SJCRH30 (cell line): ENCODE measurements at regions not wholly inside any gene's neighbourhood (a gene's known extent, or its start where the extent isn't known, plus 50 kb on each side); places are given as distances from the start of the nearest gene placed in this dataset.
A peak's percentile ranks its signal among the peaks of the same experiment; 100 is the strongest.

Source experiments
- DNase-seq, 2 experiments: peaks; one replicate each; pipeline ENCODE4 v3.0.0-alpha.2; 2015 to 2020
- H3K27ac ChIP-seq: fragments of 250-450 bp; sonication (Bioruptor Pico); 2 replicates; pipeline ENCODE4 v1.5.1; 2020; ENCODE audit warnings: mild to moderate bottlenecking, moderate library complexity
- H3K27me3 ChIP-seq: fragments of 250-450 bp; sonication (Bioruptor Pico); 2 replicates; pipeline ENCODE4 v1.5.1; 2020; ENCODE audit warnings: mild to moderate bottlenecking, moderate library complexity
- H3K36me3 ChIP-seq: fragments of 250-450 bp; sonication (Bioruptor Pico); 2 replicates; pipeline ENCODE4 v1.5.1; 2020; ENCODE audit warnings: mild to moderate bottlenecking, moderate library complexity
- H3K4me1 ChIP-seq: fragments of 250-450 bp; sonication (Bioruptor Pico); 2 replicates; pipeline ENCODE4 v1.5.1; 2020; ENCODE audit warnings: mild to moderate bottlenecking, moderate library complexity
- H3K4me3 ChIP-seq: fragments of 250-450 bp; sonication (Bioruptor Pico); 2 replicates; pipeline ENCODE4 v1.5.1; 2020; ENCODE audit warnings: mild to moderate bottlenecking, moderate library complexity
- H3K9me3 ChIP-seq: fragments of 250-450 bp; sonication (Bioruptor Pico); replicated peaks from 2 replicates; pipeline ENCODE4 v1.5.1; 2020; ENCODE audit warnings: mild to moderate bottlenecking, moderate library complexity

GRCh38 chr16:64215730-64216129 is 906.1 kb downstream of the CDH11 start:
- DNase-seq, result no peak
- H3K27me3 ChIP-seq, result no peaks in the 10 kb centered on the region
- H3K36me3 ChIP-seq, result no peaks in the 10 kb centered on the region
- no peak overlapping the region for H3K4me3 ChIP-seq
- no peak overlapping the region for H3K27ac ChIP-seq
- H3K4me1 ChIP-seq, result no peaks in the 10 kb centered on the region
- H3K9me3 ChIP-seq, result no peaks in the 10 kb centered on the region

- Histone ChIP-seq H3K4me1 (peaks cover 17% of the 10 kb centered on the region), H3K27me3 (no peaks in the 10 kb centered on the region), H3K9me3 (no peaks in the 10 kb centered on the region), H3K4me3 (no peak overlapping the region), H3K36me3 (no peaks in the 10 kb centered on the region), H3K27ac (no peak overlapping the region)
- no peak for DNase-seq
Observed at GRCh38 chr16:64211331-64211730, 910.5 kb downstream of the CDH11 start.

- no peaks in the 10 kb centered on the region for H3K27me3 ChIP-seq
- peak; percentile 87 to 96 for DNase-seq
- no peaks in the 10 kb centered on the region; the same call in 1 of the 2 replicates for H3K9me3 ChIP-seq
- no peaks in the 10 kb centered on the region for H3K36me3 ChIP-seq
- H3K4me1 ChIP-seq, result peaks cover 18% of the 10 kb centered on the region
- no peak overlapping the region for H3K4me3 ChIP-seq
- H3K27ac ChIP-seq, result peak overlapping the region; percentile 64
Observed at GRCh38 chr16:64206862-64207261, 915.0 kb downstream of the CDH11 start.

GRCh38 chr16:64203126-64203525 is 918.7 kb downstream of the CDH11 start:
- Histone ChIP-seq H3K36me3 (no peaks in the 10 kb centered on the region), H3K9me3 (no peaks in the 10 kb centered on the region; the same call in 1 of the 2 replicates), H3K27ac (no peak overlapping the region), H3K4me3 (no peak overlapping the region), H3K27me3 (no peaks in the 10 kb centered on the region), H3K4me1 (peaks cover 14% of the 10 kb centered on the region)
- no peak for DNase-seq

- H3K27ac ChIP-seq, result no peak overlapping the region
- H3K4me1 ChIP-seq, result peaks cover 9% of the 10 kb centered on the region
- H3K36me3 ChIP-seq, result no peaks in the 10 kb centered on the region
- no peak overlapping the region for H3K4me3 ChIP-seq
- DNase-seq, result no peak
- no peaks in the 10 kb centered on the region; the same call in 1 of the 2 replicates for H3K9me3 ChIP-seq
- H3K27me3 ChIP-seq, result no peaks in the 10 kb centered on the region
Observed at GRCh38 chr16:64202571-64202970, 919.3 kb downstream of the CDH11 start.

GRCh38 chr16:64196444-64196843 is 925.4 kb downstream of the CDH11 start:
- H3K27me3 ChIP-seq, result no peaks in the 10 kb centered on the region
- H3K36me3 ChIP-seq, result no peaks in the 10 kb centered on the region
- DNase-seq, result no peak
- H3K4me1 ChIP-seq, result no peaks in the 10 kb centered on the region
- peaks cover 5% of the 10 kb centered on the region; the same call in 1 of the 2 replicates for H3K9me3 ChIP-seq
- no peak overlapping the region for H3K4me3 ChIP-seq
- no peak overlapping the region for H3K27ac ChIP-seq

GRCh38 chr16:64185954-64186353 is 935.9 kb downstream of the CDH11 start:
- Histone ChIP-seq H3K27ac (no peak overlapping the region), H3K27me3 (no peaks in the 10 kb centered on the region), H3K9me3 (no peaks in the 10 kb centered on the region; the same call in 1 of the 2 replicates), H3K4me3 (no peak overlapping the region), H3K36me3 (no peaks in the 10 kb centered on the region), H3K4me1 (no peaks in the 10 kb centered on the region)
- no peak for DNase-seq

GRCh38 chr16:64184156-64184555 is 937.7 kb downstream of the CDH11 start:
- H3K27me3 ChIP-seq, result no peaks in the 10 kb centered on the region
- H3K27ac ChIP-seq, result no peak overlapping the region
- no peak for DNase-seq
- H3K4me1 ChIP-seq, result no peaks in the 10 kb centered on the region
- no peaks in the 10 kb centered on the region for H3K36me3 ChIP-seq
- peaks cover 8% of the 10 kb centered on the region; the same call in 1 of the 2 replicates for H3K9me3 ChIP-seq
- no peak overlapping the region for H3K4me3 ChIP-seq

- no peak for DNase-seq
- Histone ChIP-seq H3K27me3 (no peaks in the 10 kb centered on the region), H3K36me3 (no peaks in the 10 kb centered on the region), H3K4me1 (no peaks in the 10 kb centered on the region), H3K9me3 (peaks cover 8% of the 10 kb centered on the region), H3K27ac (no peak overlapping the region), H3K4me3 (no peak overlapping the region)
Observed at GRCh38 chr16:64182985-64183384, 938.9 kb downstream of the CDH11 start.

- Histone ChIP-seq H3K27ac (no peak overlapping the region), H3K4me3 (no peak overlapping the region), H3K27me3 (no peaks in the 10 kb centered on the region), H3K9me3 (peaks cover 16% of the 10 kb centered on the region), H3K36me3 (no peaks in the 10 kb centered on the region), H3K4me1 (no peaks in the 10 kb centered on the region)
- no peak for DNase-seq
Observed at GRCh38 chr16:64181271-64181925, 940.5 kb downstream of the CDH11 start.

- no peaks in the 10 kb centered on the region for H3K27me3 ChIP-seq
- no peaks in the 10 kb centered on the region for H3K4me1 ChIP-seq
- H3K27ac ChIP-seq, result no peak overlapping the region
- H3K36me3 ChIP-seq, result no peaks in the 10 kb centered on the region
- H3K9me3 ChIP-seq, result peaks cover 16% of the 10 kb centered on the region
- no peak for DNase-seq
- no peak overlapping the region for H3K4me3 ChIP-seq
Observed at GRCh38 chr16:64180136-64180900, 941.5 kb downstream of the CDH11 start.

- Histone ChIP-seq H3K4me3 (no peak overlapping the region), H3K4me1 (peaks cover 12% of the 10 kb centered on the region), H3K27ac (no peak overlapping the region), H3K36me3 (no peaks in the 10 kb centered on the region), H3K9me3 (peaks cover 8% of the 10 kb centered on the region), H3K27me3 (no peaks in the 10 kb centered on the region)
- peak in 1 of 2 experiments; percentile 49 for DNase-seq
Observed at GRCh38 chr16:64174327-64174726, 947.5 kb downstream of the CDH11 start.

- H3K27me3 ChIP-seq, result no peaks in the 10 kb centered on the region
- H3K4me3 ChIP-seq, result no peak overlapping the region
- no peak overlapping the region for H3K27ac ChIP-seq
- DNase-seq, result peak in 1 of 2 experiments; percentile 26
- peaks cover 18% of the 10 kb centered on the region for H3K4me1 ChIP-seq
- no peaks in the 10 kb centered on the region for H3K36me3 ChIP-seq
- H3K9me3 ChIP-seq, result peaks cover 8% of the 10 kb centered on the region; the same call in 1 of the 2 replicates
Observed at GRCh38 chr16:64172652-64173051, 949.2 kb downstream of the CDH11 start.

GRCh38 chr16:64172226-64172625 is 949.6 kb downstream of the CDH11 start:
- peaks cover 18% of the 10 kb centered on the region for H3K4me1 ChIP-seq
- no peak overlapping the region for H3K4me3 ChIP-seq
- 0 out of 2 replicates have a peak, but pooled peaks cover 4% of the 10 kb centered on the region for H3K9me3 ChIP-seq
- H3K27me3 ChIP-seq, result no peaks in the 10 kb centered on the region
- no peak overlapping the region for H3K27ac ChIP-seq
- no peaks in the 10 kb centered on the region for H3K36me3 ChIP-seq
- DNase-seq, result no peak

- Histone ChIP-seq H3K9me3 (0 out of 2 replicates have a peak, but pooled peaks cover under 1% of the 10 kb centered on the region), H3K36me3 (no peaks in the 10 kb centered on the region), H3K4me3 (no peak overlapping the region), H3K27me3 (no peaks in the 10 kb centered on the region), H3K27ac (no peak overlapping the region), H3K4me1 (peaks cover 18% of the 10 kb centered on the region)
- DNase-seq, result no peak
Observed at GRCh38 chr16:64171632-64172031, 950.2 kb downstream of the CDH11 start.
